Uterus (tissue), 2 donors: ENCODE measurements at regions not wholly inside any gene's neighbourhood (a gene's known extent, or its start where the extent isn't known, plus 50 kb on each side); places are given as distances from the start of the nearest gene placed in this dataset.

ENCODE experiments used
- CTCF ChIP-seq, 4 experiments: fragments of 200-600 bp in 2 of 4; fragments of 450-650 bp in 2 of 4; sonication (generic) in 2 of 4; IDR thresholded peaks; one replicate each; pipeline ENCODE4 v1.5.1; 2016 to 2019; ENCODE audit warnings: antibody characterized with exemption in 4 of 4, mild to moderate bottlenecking in 2 of 4, moderate library complexity in 1 of 4
- POLR2A ChIP-seq, 2 donors: fragments of 450-650 bp; IDR thresholded peaks; one replicate each; pipeline ENCODE4 v1.6.1; 2016; ENCODE audit warnings: antibody characterized with exemption in 2 of 2, mild to moderate bottlenecking in 1 of 2, moderate library complexity in 1 of 2

GRCh38 chr1:80076469-80076868 is 1069.9 kb upstream of the ADGRL4 start:
- TF ChIP-seq CTCF (IDR thresholded peaks at IDR 0.05) (no peak), POLR2A (IDR thresholded peaks at IDR 0.05) (no peak)
